Omental fat pad (tissue), 3 donors: ENCODE measurements at regions not wholly inside any gene's neighbourhood (a gene's known extent, or its start where the extent isn't known, plus 50 kb on each side); places are given as distances from the start of the nearest gene placed in this dataset.

Source experiments
- ATAC-seq: fragments of 150-250 bp; one replicate; pipeline ENCODE4 v1.9.1; 2016; ENCODE audit warnings: mild to moderate bottlenecking, moderate library complexity; ENCODE audit not compliant: low FRiP score
- DNase-seq: peaks from one replicate; pipeline ENCODE4 v3.0.0-alpha.2; 2019; ENCODE audit warnings: low spot score
- TF ChIP-seq, protein P1 (sequence below), 3 donors: fragments of 450-650 bp; IDR thresholded peaks; one replicate each; pipeline ENCODE4 v1.5.1; 2016 to 2017; ENCODE audit warnings: antibody characterized with exemption in 3 of 3, mild to moderate bottlenecking in 3 of 3, moderate library complexity in 2 of 3

DNA sequence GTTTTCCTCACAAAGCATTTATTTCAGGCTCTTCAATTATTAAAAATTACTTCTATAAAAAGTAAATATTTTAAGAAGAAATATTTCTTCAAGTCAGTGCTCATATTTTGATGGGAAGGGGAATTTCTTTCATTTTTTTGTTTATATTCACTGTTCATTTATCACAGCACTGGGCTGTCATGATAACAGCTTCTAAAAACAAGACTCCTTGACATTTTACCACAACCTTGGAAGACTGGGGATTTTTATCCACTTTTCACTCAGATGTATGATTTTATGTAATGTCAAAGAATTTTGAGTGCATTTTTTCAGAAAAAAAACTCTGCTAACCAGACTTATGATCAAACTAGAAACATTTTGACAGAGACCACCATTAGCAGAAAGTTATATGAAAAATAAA is 149.7 kb downstream of the PHLDA1 start:
- no peak for DNase-seq
- TF ChIP-seq, protein P1, sequence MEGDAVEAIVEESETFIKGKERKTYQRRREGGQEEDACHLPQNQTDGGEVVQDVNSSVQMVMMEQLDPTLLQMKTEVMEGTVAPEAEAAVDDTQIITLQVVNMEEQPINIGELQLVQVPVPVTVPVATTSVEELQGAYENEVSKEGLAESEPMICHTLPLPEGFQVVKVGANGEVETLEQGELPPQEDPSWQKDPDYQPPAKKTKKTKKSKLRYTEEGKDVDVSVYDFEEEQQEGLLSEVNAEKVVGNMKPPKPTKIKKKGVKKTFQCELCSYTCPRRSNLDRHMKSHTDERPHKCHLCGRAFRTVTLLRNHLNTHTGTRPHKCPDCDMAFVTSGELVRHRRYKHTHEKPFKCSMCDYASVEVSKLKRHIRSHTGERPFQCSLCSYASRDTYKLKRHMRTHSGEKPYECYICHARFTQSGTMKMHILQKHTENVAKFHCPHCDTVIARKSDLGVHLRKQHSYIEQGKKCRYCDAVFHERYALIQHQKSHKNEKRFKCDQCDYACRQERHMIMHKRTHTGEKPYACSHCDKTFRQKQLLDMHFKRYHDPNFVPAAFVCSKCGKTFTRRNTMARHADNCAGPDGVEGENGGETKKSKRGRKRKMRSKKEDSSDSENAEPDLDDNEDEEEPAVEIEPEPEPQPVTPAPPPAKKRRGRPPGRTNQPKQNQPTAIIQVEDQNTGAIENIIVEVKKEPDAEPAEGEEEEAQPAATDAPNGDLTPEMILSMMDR (IDR thresholded peaks at IDR 0.05): no peak
- peak; percentile 71 for ATAC-seq

DNA sequence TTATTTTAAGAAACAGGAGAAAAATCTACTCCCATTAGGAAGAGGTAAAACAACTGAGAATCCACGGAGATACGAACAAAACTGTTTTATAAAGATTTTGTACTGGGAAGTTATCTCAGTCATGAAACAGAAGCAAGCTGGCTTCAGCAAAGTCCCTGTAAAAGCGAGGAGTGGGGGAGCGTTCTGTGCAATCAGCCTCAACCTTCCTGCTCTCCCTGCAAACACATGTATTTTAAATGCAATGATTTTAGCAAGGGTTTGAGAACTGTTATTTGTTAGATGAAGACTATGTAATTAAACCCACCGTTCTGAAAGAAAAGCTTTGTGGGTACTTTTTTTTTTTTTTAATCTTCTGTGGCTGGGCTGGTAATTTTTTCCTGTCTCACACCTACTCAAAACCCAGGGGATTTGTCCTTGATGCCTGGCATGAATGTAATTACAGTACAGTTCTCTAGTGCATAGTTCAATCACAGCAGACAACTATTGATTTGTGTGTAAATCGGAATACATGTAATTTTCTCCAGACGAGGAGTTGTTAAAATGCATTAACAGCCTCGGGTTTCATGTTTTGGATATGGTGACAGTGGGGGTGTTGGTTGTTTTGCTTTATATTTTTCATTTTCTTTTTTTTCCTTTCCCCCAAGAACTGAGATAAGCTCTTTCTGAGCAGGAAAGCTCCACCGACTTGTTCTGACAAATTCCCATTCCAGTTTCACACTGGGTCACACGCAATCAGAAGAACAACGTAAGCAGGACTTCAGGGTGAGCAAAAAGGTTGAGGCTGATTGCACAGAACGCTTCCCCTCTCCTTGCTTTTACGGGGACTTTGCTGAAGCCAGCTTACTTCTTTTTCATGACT is 153.6 kb downstream of the PHLDA1 start:
- TF ChIP-seq, protein P1 (IDR thresholded peaks at IDR 0.05): no peak
- peak; percentile 12 for ATAC-seq
- DNase-seq: no peak

DNA sequence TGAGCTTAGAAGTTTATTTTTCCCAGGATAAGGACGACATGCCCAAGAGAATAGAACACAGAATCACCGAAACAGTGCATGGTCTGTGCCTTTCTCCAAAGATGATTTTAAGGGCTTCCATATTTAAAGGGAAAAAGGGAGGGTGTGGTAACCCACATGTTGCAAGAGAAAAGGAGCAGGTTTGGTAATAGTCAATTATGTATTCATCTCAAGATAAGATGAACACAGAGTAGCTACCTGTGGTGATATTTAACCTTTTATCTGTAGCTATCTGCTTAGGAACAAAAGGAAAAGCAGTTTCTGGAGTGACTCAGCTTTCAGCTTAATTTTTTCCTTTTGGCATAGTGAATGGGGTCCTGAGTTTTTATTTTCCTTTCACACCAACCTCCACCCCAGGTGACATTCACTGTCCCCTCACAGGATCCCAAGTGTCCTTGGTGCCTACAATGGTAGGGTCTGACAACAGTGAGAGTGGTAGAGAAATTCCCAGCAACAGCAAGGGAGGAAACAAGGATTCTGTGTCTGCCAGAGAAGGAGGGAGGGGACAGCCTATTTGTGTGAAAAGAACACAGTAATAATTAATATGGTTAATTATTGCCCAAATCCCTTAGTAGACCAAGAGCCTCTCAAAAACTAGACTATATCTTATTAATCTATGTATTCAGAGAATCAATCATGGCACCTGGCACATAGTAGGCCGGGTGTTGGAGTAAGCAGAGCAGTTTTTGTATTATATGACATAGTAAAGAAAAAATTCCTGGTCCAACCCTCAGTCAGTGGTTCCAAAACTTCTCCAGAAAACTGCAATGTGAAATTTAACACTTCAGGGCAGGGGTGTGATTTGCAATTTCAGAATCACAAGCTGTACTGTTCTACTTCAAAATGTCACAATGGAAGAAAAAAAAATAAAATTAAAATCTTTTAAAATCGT is 154.5 kb downstream of the PHLDA1 start:
- DNase-seq (no peak), ATAC-seq (peak; percentile 50)
- TF ChIP-seq, protein P1 (IDR thresholded peaks at IDR 0.05): no peak

DNA sequence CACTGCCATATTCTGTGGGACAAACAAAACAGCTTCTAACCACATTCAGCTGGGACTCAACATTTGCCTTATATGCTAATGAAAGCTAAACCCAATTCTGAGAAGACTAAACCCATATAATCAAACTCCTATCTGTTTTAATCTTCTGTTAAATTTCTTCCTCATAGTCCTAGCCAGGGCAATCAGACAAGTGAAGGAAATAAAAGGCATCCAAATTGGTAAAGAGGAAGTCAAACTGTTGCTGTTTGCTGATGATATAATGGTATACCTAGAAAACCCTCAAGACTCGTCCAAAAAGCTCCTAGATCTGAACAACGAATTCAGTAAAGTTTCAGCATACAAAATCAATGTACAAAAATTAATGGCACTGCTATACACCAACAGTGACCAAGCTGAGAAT is 157.1 kb downstream of the PHLDA1 start:
- TF ChIP-seq, protein P1 (IDR thresholded peaks at IDR 0.05): no peak

DNA sequence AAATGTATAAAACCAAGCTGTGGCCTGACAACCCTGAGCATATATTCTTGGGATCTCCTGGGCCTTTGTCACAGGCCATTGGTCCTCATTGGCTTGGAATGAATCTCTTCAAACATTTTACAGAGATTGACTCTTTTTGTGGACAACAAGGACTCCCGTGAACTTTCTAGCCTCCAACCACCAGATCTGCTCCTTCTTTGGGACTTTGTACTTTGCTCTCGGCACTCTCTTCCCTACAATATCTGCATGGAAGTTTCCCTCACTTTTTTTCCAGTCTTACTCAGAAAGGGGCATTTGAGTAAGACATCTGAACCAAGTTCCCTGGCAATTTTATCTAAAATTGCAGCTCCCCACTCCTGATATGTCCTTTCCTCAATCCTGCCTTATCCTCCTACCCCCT is 158.8 kb downstream of the PHLDA1 start:
- DNase-seq (no peak), ATAC-seq (no peak)
- TF ChIP-seq, protein P1 (IDR thresholded peaks at IDR 0.05): no peak

More for the DNA sequence above, 157.1 kb downstream of the PHLDA1 start:
- ATAC-seq (no peak), DNase-seq (no peak)

DNA sequence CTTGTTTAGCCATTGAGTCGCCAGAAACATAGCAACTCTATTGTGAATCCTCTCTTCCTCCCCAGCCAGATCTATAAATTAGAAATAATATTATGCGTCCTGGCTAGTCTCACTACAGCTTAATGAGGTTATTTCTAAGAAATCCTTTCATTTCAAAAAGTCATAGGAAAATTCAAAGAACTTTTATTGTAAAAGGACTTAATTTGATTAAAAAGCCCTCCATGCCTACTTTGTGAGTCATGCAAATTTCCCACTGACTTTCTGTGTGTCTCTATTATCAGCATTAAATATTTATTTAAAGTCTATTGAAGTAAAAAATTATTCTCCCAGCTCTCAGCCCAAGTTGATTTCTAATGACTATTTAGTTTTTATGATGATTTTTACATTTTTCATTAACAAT is 160.7 kb downstream of the PHLDA1 start:
- DNase-seq (no peak), ATAC-seq (no peak)
- TF ChIP-seq, protein P1 (IDR thresholded peaks at IDR 0.05): no peak
